22Rv1 (cell line): ENCODE measurements at regions not wholly inside any gene's neighbourhood (a gene's known extent, or its start where the extent isn't known, plus 50 kb on each side); places are given as distances from the start of the nearest gene placed in this dataset.

Source experiments
- CTCF ChIP-seq: fragments of 450-650 bp; IDR thresholded peaks from 2 replicates; pipeline ENCODE4 v1.5.1; 2017; ENCODE audit warnings: mild to moderate bottlenecking
- ZFX ChIP-seq: fragments of 450-650 bp; IDR thresholded peaks from 2 replicates; pipeline ENCODE4 v1.6.1; 2017; ENCODE audit warnings: antibody characterized with exemption, borderline replicate concordance

GRCh38 chr3:165892565-165892964 lies 55.3 kb upstream of the BCHE start:
- TF ChIP-seq CTCF (no peak), ZFX (no peak)
